ENCODE measurements at regions not wholly inside any gene's neighbourhood (a gene's known extent, or its start where the extent isn't known, plus 50 kb on each side); places are given as distances from the start of the nearest gene placed in this dataset.
"Not testable (repeated sequence)": the region's sequence is repeated elsewhere in the genome, so short reads cannot be mapped to it uniquely, and the experiment has no call there.

- DNase-seq: no peak
These were observed 193.7 kb downstream of the C16orf95 start for GRCh38 chr16:87123356-87124001.

GRCh38 chr16:87124405-87124804 is 192.8 kb downstream of the C16orf95 start:
- DNase-seq: not testable (repeated sequence)

- DNase-seq: no peak
These were observed 191.7 kb downstream of the C16orf95 start for GRCh38 chr16:87125206-87126155.

GRCh38 chr16:87126403-87127025 is 190.7 kb downstream of the C16orf95 start:
- DNase-seq: no peak

- DNase-seq: no peak
These were observed 190.0 kb downstream of the C16orf95 start for GRCh38 chr16:87127061-87127765.

GRCh38 chr16:87127766-87128147 is 189.4 kb downstream of the C16orf95 start:
- no peak for DNase-seq

- no peak for DNase-seq
These were observed 187.4 kb downstream of the C16orf95 start for GRCh38 chr16:87129771-87130170.

GRCh38 chr16:87131061-87131995 is 185.9 kb downstream of the C16orf95 start:
- no peak for DNase-seq

- DNase-seq: no peak
These were observed 185.2 kb downstream of the C16orf95 start for GRCh38 chr16:87131996-87132345.

GRCh38 chr16:87132361-87133014 is 184.7 kb downstream of the C16orf95 start:
- DNase-seq: no peak

- DNase-seq: no peak
These were observed 183.9 kb downstream of the C16orf95 start for GRCh38 chr16:87133112-87133850.

- no peak for DNase-seq
These were observed 183.1 kb downstream of the C16orf95 start for GRCh38 chr16:87133966-87134627.

- no peak for DNase-seq
These were observed 182.6 kb downstream of the C16orf95 start for GRCh38 chr16:87134628-87134995.

GRCh38 chr16:87135246-87136030 is 181.8 kb downstream of the C16orf95 start:
- DNase-seq: no peak

GRCh38 chr16:87138316-87138715 is 178.9 kb downstream of the C16orf95 start:
- no peak for DNase-seq

- DNase-seq: no peak
These were observed 178.4 kb downstream of the C16orf95 start for GRCh38 chr16:87138738-87139267.

- no peak for DNase-seq
These were observed 176.7 kb downstream of the C16orf95 start for GRCh38 chr16:87140211-87141200.

GRCh38 chr16:87141402-87141801 is 175.8 kb downstream of the C16orf95 start:
- no peak for DNase-seq
